Iris pigment epithelial cell (primary cell): ENCODE measurements at regions not wholly inside any gene's neighbourhood (a gene's known extent, or its start where the extent isn't known, plus 50 kb on each side); places are given as distances from the start of the nearest gene placed in this dataset.
"Not testable (repeated sequence)": the region's sequence is repeated elsewhere in the genome, so short reads cannot be mapped to it uniquely, and the experiment has no call there.

Experiments used
- DNase-seq: peaks from one replicate; pipeline ENCODE4 v3.0.0-alpha.2; 2011; ENCODE audit warnings: low read depth

DNA sequence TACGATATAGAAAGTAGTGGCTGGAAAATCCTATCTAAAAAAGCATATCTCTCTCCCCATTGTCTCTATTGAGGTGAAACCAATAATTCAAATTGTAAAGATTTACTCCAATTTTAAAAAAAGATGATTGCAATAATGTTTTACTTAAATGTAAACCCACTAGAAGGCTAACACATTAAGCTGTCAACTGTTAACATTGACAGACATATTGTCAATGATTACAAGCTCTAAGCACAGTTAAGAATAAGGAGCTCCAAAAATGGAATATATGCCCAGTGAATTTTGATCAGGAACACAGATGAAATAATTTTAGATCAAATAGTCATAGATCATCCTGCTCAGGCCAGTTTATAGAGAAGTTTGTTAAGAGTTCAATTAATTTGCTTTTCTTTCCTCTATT lies 123.6 kb upstream of the NETO1 start:
- DNase-seq: no peak

DNA sequence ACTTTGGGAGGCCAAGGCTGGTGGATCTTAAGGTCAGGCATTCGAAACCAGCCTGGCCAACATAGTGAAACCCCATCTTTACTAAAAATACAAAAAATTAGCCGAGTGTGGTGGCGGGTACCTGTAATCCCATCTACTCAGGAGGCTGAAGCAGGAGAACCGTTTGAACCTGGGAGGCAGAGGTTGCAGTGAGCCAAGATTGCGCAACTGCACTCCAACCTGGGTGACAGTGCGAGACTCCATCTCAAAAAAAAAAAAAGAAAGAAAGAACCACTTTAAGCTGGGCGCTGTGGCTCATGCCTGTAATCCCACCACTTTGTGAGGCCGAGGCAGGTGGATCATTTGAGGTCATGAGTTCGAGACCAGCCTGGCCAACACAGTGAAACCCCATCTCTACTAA lies 119.8 kb upstream of the NETO1 start:
- not testable (repeated sequence) for DNase-seq

DNA sequence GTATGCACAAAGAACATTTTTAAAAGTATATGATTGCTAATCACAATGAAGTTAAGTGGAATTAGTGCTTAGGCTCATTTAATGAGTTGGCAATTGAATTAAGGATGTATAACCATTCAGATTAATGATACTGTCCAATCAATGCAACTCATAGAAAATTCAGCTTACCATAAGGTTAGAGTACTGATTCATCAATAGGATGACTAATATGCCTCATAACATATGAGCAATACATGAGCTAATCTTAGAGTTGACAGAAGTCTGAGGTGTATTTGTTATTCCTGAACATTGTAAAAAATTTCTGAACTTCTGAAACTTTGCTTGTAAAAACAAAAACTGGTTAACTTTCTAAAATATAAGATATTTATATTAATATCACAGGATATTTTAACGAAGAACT lies 118.3 kb upstream of the NETO1 start:
- no peak for DNase-seq

DNA sequence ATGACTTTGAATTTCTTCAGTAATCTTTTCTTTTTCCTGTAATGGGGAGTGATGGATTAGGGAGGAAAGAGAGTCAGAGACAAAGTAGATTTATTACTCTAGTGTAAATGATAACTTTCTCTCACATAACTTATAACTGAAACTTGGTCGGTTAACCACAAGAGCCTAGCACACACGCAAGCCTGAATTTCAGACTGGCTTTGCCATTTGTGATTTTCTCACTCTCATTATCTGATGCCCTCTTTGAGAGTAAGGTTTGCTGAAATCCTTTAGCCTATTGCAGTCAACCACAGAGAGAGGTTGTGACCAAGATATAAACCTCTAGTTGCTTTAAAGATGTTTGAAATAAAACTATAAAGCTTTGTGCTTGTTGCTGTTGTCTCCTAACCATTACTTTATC lies 117.9 kb upstream of the NETO1 start:
- DNase-seq: no peak

DNA sequence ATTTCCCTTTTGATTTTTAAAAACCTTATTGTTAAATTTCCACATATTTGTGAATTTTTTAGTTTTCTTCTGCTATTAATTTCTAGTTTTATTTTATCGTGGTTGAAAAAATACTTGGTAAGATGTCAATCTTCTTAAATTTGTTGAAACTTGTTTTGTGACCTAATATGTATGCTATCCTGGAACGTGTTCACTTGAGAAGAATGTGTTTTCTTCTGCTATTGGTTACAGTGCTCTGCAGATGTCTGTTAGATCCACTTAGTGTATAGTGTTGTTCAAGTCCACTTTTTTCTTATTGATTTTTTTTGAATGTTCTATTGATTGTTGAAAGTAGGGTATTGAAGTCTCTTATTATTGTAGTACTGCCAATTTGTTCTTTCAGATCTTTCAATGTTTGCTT lies 116.5 kb upstream of the NETO1 start:
- DNase-seq: no peak

DNA sequence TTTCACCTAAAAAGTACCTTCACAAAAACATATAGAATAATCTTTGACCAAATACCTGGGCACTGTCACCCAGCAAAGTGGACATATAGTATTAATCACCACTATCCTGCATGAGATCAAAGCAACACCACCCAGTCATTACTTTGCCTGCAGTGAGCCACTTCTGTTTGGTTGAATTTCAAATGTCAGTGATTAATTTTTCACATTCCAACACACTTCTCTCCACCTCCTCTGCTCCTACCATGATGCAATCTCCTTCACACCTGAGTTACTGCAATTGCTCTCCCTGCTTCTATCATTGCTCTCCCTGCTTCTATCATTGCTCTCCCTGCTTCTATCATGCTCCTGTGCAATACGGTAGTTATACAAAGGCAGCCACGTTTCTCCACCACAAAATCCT lies 106.1 kb upstream of the NETO1 start:
- DNase-seq: no peak

DNA sequence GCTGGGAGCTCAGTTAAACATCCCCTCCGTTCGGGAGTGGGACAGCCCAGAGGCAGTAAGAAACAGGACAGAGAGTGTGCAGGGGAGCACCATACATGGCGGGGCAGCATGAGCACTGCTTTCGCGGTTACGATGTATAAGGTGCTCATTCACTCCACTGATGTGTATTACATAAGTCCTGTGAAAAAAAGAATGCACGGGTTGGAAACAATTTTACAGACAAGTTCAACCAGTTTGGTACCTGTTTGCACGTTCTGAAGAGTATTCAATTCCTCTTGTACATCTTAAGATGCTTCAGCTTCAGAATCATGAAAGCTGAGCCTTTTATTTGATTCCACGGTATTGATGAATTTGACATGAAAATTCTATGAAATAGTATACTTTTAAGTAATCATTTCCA lies 97.8 kb upstream of the NETO1 start:
- no peak for DNase-seq

DNA sequence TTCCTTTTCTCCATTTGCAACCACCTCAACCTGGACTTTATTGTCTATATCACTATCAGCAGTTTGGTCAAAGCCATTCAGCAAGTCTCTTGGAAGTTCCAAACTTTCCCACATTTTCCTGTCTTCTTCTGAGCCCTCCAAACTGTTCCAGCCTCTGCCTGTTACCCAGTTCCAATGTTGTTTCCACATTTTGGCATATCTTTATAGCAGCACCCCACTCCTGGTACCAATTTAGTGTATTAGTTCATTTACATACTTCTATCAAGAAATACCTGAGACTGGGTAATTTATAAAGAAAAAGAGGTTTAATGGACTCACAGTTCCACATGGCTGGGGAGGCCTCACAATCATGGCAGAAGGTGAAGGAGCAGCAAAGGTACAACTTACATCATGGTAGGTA lies 90.4 kb upstream of the NETO1 start:
- DNase-seq: not testable (repeated sequence)

DNA sequence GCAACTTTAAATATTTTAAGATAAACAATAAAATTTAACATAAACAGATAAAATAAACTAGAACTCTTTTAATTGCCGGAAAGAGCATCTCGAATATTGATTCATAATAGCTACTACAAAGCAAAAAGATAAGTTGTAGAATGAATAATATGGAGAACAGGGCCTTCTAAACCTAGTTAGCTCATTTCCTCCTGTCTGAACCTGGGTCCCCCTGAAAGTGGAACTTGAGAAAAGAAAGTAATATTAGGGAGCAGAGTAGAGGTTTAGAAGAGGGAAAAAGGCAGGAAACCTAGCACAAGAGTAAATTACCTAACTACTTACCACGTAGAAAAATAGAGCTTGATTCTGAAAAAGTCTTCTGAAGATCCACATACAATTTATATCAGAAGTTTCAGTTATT lies 80.7 kb upstream of the NETO1 start:
- no peak for DNase-seq

DNA sequence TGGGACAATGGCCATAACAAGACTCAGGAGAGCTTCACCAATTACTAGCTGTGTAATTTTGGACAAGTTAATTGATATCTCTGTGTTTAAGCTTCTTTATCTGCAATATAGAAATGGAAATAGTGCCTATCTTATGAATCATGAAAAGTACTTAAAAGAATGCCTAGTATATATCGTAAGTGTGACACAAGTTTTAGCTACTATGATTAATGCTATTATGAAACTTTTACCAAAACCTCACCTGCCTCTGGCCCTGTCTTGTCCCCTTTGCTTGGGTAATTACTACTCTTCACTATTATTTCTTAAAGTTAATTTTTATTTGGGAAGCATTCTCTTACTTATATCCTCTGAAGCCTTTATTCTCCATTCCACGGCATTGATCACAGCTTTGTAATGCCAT lies 75.0 kb upstream of the NETO1 start:
- no peak for DNase-seq

DNA sequence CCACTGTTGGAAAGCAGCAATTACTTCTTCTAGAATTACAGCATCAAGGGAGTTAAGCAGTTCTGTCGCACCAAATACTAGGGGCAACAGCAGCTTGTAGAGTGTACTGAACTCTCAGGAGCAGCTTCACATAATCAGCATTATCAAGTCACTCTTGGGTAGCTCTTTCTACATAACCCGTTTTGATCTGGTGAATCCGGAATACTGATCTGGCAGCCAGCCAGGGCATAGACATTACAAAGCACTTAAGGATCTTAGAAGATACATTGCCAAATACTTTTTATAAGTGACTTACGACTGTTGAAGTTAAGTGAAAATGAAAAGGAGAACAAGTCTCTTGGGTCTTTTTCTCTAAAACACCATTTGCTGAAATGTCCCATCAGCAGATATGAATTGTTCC lies 73.2 kb upstream of the NETO1 start:
- no peak for DNase-seq

DNA sequence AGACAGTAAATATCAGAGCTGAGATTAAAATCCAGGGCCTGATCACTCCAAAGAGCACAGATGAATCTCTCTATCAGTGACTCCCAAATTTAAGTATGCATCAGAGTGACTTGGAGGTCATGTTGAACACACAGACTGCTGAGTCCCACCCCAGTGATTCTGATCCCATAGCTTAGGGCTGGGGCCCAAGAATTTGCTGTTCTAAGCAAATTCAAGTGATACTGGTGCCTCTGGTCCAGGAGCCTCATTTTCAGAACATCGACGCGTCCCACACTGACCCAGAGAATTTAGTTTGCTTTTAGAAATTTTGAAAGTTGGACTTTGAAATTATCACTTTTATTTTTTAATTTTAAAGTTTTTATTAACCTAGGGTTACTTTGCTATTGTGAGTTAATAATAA lies 72.7 kb upstream of the NETO1 start:
- no peak for DNase-seq

DNA sequence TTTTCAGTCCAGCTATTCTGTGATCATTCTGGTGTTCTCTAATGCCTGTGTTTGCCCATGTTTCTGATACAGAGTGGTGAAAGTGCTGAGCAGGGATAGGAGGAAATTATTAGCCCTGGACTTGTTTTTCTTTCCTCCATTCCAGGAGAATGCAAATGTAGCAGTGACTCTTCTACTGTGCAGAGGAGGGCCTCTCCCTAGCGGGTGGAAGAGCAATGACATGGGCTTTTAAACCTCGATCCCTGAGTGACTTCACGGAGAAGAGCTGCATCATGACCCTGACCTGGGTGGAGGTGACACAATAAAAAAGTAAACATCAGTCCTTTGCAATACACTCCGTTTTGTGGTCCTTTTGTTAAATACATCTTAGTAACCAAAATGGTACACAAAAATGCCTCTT lies 68.0 kb upstream of the NETO1 start:
- no peak for DNase-seq

DNA sequence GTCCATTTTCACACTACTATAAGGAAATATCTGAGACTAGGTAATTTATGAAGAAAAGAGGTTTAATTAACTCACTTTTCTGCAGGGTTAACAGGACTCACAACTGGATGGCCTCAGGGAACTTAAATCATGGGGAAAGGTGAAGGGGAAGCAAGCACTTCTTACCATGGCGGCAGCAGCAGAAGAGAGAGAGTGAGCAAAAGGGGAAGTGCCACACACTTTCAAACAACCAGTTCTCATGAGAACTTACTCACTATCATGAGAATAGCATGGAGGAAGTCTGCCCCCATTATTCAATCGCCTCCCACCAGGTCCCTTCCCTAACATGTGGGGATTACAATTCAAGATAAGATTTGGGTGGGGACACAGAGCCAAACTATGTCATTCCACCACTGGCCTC lies 55.1 kb upstream of the NETO1 start:
- DNase-seq: no peak
